Retinal pigment epithelial cell (primary cell): ENCODE measurements at regions not wholly inside any gene's neighbourhood (a gene's known extent, or its start where the extent isn't known, plus 50 kb on each side); places are given as distances from the start of the nearest gene placed in this dataset.

Experiments used
- DNase-seq: peaks from one replicate; pipeline ENCODE4 v3.0.0-alpha.2; 2010; ENCODE audit warnings: low read depth
- H3K4me3 ChIP-seq: 2 replicates; pipeline ENCODE4 v1.5.1; 2011; ENCODE audit warnings: mild to moderate bottlenecking, low read length, control low read depth, moderate library complexity
- CTCF ChIP-seq: conservative IDR thresholded peaks from 2 replicates; pipeline ENCODE4 v1.5.1; 2011; ENCODE audit warnings: low read depth, low read length, control low read depth, inconsistent platforms

- H3K4me3 ChIP-seq: no peak overlapping the region
- TF ChIP-seq CTCF: no peak
- no peak for DNase-seq
Observed at GRCh38 chr5:176185133-176185733, 53.0 kb upstream of the SIMC1 start.

- TF ChIP-seq CTCF: no peak
Observed at GRCh38 chr5:176186107-176186506, 52.1 kb upstream of the SIMC1 start.

GRCh38 chr5:176187276-176188062, 50.8 kb upstream of the SIMC1 start:
- TF ChIP-seq CTCF: no peak
- no peak overlapping the region for H3K4me3 ChIP-seq
- no peak for DNase-seq

More at GRCh38 chr5:176186107-176186506, 52.1 kb upstream of the SIMC1 start:
- DNase-seq: no peak
- H3K4me3 ChIP-seq: no peak overlapping the region

GRCh38 chr5:176188085-176188484, 50.1 kb upstream of the SIMC1 start:
- TF ChIP-seq CTCF: no peak
- DNase-seq: no peak
- no peak overlapping the region for H3K4me3 ChIP-seq
